ENCODE measurements at regions not wholly inside any gene's neighbourhood (a gene's known extent, or its start where the extent isn't known, plus 50 kb on each side); places are given as distances from the start of the nearest gene placed in this dataset.

DNA sequence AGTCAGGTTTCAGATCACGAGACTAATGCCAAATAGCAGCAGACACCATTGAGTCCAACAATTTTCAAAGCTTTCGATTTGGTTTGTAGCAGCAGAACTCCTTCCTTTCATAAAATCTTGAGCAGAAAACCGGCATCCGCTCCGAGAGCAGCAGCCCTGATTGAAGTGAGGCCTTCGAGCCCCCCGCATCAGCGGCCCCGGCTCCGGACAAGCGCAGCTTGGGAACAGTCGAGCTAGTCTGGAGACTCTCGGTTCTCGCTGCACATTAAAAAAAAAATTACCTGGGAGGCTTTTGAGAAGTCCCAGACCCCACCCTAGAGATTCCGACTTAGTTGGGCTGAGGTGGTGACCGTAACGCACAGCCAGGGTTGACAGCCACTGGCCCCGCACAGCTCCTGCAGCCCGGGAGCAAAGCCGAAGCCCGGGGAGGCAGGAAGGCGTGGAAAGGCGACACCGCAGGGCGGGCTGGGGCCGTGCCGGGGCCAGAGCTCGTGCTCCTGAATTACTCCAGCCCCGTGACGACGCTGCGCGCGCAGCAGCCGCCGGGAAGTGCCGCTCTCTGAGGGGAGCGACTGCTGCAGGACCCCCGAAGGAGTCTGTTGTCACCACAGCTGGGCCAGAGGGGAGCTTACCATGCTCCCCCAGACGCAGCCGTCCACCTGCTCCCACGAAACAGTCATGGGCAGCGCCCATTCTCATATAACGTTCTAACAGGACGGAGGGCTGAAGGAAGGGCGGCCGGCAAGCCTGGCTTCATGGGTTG, 57.8 kb downstream of the SPATA19 start:
- no peak for DNase-seq

DNA sequence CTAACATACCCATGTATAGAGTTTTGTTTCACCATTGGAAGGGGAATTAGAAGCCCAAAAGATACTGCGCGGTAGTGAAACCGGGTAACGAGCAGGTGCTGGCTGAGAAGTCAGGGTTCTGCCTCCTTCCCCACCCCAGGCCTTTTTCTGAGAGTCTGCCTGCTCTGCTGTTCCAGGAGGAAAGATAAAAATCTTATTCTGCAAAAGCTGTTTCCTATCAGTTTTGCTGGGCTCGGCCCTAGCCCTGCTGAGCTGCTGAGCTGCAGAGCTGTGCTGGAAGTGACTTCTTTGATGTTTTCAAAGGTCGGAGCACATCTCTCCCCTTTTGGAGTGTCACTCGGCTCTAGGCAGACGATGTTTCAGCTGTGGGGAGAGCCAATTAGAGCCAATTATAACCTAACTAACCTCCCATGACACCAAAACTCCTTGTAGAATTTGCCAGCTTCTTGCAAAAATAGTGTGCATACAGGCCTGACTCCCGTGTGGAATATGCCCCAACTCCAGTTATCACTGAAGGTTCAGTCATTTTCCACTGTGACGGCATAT, 59.4 kb downstream of the SPATA19 start:
- DNase-seq: no peak

DNA sequence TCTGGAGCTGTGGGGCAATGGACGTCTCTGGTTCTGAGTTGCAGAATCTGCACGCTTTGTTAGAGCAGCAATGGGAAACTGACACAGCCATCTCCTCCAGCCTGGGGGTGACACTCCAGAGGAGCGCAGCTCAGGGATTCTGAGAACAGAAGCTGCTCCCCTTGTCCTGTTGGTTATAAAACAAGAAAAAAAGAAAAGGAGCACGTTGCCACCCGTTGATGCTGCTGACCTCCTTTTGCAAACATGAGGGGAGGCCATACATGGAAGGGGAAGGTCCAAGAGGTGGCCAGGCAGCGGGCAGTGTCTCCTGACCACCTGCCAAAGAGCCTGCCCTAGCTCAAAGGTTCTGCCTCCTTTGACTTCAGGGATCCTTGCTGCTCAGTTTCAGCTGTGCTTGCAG, 61.0 kb downstream of the SPATA19 start:
- no peak for DNase-seq

DNA sequence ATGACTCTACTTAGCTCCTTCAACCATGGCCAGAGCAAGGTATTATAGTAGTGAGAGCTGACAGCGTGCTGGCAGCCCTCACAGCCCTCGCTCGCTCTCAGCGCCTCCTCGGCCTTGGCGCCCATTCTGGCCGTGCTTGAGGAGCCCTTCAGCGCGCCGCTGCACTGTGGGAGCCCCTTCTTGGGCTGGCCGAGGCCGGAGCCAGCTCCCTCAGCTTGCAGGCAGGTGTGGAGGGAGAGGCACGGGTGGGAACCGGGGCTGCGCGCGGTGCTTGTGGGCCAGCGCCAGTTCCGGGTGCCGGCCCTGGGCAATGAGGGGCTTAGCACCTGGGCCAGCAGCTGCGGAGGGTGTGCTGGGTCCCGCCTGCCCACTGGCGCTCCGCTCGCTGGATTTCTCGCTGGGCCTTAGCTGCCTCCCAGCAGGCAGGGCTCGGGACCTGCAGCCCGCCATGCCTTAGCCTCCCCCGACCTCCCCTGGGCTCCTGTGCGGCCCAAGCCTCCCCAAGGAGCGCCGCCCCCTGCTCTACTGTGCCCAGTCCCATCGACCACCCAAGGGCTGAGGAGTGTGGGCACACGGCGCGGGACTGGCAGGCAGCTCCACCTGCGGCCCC, 63.1 kb downstream of the SPATA19 start:
- DNase-seq: no peak

DNA sequence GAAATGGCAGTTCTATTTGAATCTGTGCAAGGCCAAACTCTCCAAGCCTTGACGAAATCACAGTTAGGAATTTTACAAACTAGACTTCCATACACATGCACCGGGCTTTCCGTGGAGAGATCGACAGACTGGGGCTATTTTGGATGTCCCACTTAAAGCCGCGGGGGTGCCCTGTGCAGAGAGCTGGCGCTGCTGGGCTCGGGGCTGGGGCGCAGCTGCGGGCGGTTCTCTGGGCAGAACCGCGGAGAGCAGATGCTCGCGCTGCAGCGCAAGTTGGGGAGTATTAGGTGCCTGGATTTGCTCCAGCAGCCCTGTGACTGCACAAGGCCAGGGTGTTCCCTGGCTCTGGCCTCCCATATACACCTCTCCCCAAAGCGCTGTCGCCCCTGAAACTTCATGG, 67.2 kb downstream of the SPATA19 start:
- DNase-seq: no peak

DNA sequence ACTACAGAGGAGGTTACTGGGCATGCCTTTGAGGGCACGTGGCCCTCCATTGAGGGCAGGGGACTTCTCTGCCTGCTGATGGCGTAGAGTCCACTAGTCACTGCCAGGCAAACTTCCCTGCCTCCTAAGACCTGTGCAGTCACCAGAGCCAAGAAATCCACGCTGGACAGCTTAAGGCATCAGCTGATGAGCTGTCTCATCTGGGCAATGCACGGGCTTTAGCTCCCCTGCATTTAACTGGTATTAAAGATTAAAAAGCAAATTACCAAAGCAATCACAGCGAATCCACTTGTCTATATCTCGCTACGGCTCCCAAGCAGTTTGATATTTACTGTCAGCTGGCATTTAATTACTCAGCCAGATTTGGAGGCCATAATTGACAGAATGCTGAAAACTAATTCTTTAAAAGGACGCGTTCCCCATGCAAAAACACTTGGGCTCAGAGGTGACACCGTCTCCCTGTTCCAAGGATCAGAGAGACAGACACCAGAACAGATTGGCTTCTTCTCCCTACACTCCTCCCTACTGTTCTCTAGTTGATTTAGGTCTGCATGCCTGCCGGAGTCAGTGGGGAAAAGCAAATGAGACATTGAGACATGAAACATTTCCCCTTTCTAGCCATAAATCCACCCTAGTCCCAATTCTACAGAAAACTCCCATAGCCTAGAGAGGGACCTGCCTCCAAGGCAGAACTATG, 68.5 kb downstream of the SPATA19 start:
- no peak for DNase-seq

DNA sequence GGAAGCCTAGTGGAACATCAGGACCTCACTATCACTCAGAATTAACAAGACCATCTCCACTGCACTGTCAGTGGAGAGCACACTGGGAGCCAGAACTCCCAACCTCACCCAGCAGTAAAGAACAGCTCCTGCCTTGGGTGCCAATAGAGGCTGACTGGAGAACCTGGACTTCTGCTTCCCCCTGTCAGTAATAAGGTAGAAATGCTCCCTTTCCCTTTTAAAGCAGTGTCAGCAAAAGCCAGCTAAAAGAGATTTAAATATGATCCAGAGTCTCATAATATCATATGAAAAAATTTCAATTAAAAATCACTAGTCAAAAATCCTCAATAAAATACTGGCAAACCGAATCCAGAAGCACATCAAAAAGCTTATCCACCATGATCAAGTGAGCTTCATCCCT, 82.8 kb downstream of the SPATA19 start:
- DNase-seq: no peak

DNA sequence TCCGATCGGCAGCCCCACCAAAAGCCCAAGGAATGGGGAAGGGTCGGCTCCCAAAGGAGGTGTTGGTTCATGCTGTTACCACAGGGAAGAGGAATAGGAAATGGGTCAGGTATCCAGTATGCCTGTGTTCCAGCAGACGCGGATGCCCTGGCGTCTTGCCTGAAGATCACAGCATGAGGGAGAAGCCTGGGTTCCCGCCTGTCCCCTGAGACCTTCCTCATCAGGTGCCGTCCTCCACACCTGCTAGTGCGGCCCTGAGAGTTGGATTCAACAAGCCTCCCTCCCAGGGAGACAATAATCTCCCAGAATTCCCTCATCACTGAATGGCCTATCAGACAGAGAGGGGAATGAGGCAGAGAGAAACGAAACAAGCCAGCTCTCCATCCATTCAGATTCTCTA, 92.2 kb downstream of the SPATA19 start:
- DNase-seq: no peak

DNA sequence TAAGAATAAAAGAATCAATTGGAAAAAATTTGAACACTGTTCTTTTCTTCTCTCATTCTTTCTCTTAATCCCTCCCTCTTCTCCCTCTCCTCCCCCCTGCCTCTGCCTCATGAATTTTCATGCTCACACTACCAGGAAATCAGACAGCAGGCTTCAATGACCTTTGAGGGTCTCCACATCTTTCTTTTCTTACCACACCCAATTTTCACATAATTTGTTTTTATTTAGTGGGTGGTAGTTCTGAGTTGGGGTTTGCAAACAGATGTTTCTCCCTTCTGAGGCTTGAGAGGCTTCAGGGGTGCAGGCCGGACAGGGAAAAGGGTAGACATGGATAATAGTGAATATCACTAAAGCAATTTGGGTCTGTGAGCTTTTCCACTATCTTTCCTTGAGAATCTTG, 95.5 kb downstream of the SPATA19 start:
- no peak for DNase-seq

DNA sequence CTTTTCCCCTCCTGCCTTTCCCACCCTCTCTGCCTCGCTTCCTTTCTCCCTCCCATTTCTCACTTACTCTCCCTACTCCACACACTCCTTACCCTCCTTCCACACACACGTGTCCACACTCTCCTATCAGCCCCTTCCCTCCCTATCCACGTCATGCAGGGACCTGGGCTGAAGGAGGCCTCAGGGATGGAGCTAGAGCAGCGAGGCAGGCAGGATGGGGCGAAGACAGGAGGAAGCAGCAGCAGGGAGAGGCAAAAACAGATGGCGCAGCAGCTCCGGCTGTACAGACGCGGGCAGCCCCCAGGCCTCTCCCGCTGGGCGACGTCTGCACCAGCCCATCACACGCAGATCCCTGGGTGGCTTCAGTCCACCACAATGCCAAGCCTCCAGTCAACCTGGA, 97.9 kb downstream of the SPATA19 start:
- DNase-seq: no peak

DNA sequence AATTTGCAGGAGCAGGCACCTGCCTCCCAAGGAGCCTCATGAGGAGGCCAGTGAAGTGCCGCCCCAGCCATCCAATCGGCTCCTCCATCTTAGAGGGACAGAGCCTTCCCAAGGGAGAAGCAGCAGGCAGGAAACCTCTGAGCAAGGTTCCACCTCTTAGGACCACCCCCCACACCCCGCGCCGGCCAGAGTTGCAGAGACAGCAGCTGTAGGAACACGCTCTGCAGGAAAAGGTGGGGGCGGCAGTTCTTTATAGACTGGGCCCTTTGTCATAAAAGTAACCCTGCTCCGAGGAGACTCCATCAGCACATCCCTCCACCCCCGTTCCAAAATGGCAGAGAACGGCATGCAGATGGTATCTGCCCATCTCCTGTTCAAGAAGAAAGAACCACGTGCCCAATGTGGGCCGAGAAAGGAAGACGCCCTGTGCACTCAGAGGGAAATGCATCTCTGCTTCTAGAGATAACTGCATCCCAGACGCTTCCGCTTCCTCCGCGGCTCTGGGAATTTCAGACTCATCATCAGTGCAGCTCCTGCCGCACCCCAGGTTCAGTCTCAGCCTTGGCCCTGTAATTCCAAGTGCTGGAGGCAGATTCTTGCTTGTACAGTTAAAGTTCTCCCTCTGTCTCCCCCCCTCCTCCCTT, 98.5 kb downstream of the SPATA19 start:
- DNase-seq: no peak

DNA sequence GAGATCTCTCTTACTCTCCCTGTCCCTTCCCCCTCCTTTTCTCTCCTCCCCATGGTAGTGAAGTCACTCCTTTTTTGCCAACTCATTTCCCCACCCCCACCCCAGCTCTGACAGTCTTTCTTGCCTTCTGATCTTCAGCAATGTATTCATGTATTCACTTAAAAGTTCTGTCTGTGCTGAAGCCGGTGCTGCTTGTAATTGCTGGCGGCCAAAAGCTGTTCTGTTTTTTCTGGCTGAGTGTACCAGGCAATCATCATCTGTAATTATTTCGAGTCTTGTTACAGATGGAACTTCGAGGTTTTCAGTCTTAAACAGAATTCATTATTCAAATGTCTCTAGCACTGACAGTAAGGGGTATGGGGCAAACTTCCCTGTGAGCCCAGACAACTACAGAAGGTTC, 99.5 kb downstream of the SPATA19 start:
- no peak for DNase-seq

DNA sequence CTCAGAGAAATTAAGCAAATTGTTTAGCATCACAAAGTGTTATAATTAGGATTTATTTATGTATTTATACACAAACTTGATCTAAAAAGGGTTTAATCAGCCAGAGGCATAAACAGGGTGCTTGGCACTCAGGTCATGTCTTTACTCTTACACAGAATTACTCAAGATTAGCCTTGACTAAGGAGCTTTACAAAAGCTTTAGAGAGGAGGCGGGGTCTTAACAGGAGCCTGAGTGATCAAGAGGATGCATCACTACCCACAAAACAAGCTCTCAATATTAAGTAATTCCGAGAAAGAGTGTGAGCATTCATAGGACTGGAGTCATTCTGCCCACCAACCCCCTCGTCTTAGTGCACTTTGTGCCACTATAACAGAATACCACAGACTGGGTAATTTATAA, 103.0 kb downstream of the SPATA19 start:
- no peak for DNase-seq

DNA sequence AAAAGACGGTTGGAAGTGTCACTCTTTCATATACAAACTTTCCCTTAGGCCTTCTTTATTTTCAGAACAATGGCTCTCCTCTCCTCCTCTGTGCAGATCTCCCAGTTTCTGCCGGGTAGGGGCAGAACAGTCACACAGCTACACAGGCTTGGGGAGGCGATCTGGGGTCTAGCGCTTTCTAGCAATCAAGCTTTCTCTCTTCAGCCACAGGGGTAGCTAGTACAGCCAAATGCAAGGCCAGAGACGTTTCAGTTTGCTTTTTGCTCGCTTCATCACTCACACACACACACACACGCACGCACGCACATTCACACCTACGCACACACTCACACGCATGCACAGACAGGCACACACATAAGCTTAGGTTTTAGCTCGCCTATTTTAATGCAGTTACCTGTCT, 104.3 kb downstream of the SPATA19 start:
- DNase-seq: no peak

DNA sequence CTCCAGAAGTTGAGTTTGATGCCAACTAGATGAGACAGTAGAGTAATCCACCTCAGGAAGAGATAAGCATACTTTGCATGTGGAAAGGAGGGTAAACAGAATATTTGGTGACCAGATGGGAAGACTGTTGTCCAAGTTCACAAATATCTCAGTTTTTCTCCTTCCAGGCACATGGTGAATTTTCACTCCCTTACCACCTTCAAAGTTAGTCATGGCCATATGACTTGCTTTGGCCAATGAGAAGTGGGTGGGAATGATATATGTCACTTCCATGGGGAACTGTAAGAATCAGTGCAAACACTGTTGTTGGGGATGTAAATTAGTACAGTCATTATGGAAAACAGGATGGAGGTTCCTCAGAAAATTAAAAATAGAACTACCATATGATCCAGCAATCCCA, 105.8 kb downstream of the SPATA19 start:
- DNase-seq: no peak

DNA sequence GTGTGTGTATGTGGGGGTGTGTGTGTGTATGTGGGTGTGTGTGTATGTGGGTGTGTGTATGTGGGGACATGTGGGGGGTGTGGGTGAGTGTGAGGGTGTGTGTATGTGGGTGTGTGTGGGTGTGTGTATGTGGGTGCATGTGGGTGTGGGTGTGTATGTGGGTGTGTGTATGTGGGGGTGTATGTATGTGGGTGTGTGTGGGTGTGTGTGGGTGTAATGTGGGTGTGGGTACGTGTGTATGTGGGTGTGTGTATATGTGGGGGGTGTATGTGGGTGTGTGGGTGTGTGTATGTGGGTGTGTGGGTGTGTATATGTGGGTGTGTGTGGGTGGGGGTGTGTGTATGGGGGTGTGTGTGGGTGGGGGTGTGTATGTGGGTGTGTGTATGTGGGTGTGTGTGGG, 106.7 kb downstream of the SPATA19 start:
- DNase-seq: no peak

DNA sequence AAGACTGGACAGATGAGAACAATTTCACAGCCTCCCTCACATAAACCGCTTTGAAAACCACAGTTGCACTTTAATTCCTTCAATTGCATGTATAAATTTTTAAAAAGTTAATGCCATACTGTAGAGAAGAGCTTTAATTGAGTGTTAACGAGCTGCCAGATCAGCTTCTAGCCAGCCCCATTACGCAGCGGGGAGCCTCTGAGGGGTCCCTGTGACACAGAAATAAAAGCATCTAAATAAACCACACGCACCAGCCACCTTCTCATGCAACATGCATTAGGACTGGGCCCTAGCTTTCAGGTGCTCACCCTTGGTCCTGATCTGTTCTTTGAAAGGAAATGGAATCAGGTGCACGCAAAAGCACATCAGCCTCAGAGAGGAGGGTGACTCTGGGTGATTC, 111.7 kb downstream of the SPATA19 start:
- no peak for DNase-seq

DNA sequence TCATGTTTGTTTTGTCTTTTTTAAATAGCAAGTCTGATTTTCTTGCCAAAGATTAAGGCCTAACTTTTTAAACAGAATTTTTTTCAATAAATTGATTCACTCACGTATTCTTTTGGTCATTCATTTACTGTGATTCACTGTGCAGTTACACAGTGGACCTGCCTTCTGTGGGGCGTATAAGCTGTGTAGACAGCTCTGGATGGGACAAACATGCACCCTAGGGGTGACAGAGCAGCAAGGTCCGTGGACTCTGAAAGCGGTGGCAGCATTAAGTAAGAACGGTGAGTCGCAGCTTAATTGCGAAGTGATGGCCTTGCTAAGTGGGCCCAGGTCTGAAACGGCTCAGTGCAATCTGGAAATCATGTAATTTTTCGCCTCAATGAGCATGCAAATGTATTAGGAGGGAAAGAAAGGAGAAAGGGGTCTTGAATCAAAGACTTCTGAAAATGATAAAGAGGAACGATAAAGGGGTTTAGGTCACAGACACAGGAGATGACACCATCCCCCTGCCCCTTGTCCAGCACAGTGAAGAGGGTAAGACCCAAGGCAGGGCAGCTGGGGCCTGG, 113.1 kb downstream of the SPATA19 start:
- DNase-seq: no peak

DNA sequence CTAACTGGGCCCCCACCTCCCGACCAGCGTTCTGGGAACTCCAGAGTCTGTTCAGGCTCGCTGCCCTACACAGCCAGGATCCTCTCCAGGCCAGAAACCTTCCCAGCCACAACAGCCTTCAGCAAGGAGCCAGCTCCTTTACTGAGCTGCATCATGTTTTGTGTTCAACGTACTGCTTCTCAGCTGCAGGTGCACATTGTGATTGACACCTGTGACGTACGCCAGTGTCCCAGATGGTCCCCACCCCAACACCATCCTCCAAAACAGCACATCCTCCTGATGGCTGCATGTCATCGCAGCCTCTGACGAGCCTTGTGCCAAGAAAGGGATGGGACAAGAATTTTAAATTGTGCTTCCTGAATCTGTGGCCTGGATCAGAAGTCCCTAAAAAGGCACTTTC, 117.5 kb downstream of the SPATA19 start:
- DNase-seq: no peak

DNA sequence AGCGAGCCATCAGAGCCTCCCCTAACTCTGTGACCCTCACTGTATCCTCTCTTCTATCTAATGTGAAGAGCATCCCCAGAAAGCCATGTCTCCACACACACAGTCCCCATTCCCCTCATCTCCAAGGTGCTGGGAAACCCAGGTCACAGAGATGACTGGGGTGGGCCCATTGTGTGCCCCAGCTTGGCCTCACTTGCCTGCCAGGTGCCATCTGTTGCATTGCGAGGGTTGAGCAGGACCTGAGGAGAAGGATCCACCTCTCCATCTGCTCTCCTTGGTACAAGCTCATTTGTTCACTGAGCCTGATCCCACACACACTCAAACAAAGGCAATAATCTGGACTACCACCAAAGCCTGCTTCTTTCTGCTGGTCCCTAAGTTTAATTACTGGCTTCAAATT, 118.8 kb downstream of the SPATA19 start:
- DNase-seq: no peak

DNA sequence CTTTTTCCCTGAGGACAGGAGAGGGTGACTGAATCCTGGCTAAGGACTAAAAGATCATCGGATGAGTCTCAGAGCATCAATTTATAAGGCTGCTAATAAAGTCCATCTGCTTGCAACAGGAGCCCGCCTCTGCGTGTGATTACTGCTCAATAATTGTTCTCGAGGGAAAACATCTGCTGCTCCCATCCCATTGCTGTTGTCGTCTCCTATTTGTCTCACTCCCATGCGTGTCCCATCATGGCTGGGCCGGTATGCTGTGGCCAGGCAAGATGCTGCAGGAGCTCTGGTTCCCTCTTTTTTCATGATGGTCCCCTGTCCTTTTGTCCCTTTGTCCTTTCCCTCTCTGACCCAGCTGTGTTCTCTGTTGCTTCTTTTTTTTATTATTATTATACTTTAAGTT, 121.2 kb downstream of the SPATA19 start:
- DNase-seq: no peak

DNA sequence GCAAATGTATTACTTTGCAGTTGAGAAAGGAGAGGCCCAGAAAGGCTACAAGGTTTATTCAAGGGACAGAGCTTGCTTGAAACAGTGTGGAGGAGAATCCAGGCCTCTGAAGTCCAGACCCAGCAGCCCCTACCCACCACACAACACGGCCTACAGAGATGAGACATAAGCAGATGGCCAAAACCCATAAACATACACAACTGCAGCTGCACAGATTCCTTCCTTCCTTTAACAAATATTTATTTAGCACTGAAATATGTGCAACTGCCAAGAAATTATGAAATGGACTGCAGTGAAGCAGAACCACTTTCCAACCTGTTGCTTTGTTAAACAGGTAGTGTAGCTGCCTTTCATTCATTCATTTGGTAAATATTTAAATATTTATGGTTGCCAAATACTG, 122.3 kb downstream of the SPATA19 start:
- DNase-seq: no peak

DNA sequence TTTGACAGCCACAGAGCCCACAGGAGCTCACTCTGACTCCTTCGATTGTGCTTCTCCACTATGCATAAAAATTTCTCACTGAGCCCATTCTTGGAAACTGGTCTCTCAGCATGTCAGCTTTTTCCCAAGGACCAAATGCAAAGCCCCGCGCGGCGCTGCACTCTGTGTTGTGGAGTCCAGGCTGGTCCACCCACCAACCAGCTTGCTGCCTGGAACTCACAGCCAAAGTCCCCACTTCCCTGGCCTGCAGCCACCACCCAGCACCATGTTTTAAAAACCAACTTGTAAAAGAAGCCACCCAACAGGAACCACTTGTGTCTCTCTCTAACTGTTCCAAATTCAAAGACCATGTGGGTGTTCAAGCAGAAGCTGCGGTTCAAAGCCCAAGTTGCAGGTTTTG, 124.4 kb downstream of the SPATA19 start:
- DNase-seq: no peak

Measured in fibroblast of skin of right quadriceps (primary cell).